IMR-90 (cell line): ENCODE measurements at regions not wholly inside any gene's neighbourhood (a gene's known extent, or its start where the extent isn't known, plus 50 kb on each side); places are given as distances from the start of the nearest gene placed in this dataset.

Experiments used
- BHLHE40 ChIP-seq: fragments of 150-350 bp; IDR thresholded peaks from 2 replicates; pipeline ENCODE4 v1.6.1; 2016; ENCODE audit warnings: mild to moderate bottlenecking, low read depth, low read length
- CEBPB ChIP-seq: IDR thresholded peaks from 2 replicates; pipeline ENCODE4 v1.6.1; 2012; ENCODE audit warnings: low read depth, low read length, improper control_type of control experiment
- CTCF ChIP-seq: conservative IDR thresholded peaks from 2 replicates; pipeline ENCODE4 v1.5.1; 2012; ENCODE audit warnings: mild to moderate bottlenecking, low read depth, low read length, improper control_type of control experiment
- FOS ChIP-seq: fragments of 150-350 bp; IDR thresholded peaks from 2 replicates; pipeline ENCODE4 v1.6.1; 2016; ENCODE audit warnings: low read depth, low read length
- MAZ ChIP-seq: IDR thresholded peaks from 2 replicates; pipeline ENCODE4 v1.6.1; 2012; ENCODE audit warnings: low read depth, mild to moderate bottlenecking, low read length, improper control_type of control experiment, moderate library complexity, borderline replicate concordance
- MXI1 ChIP-seq: IDR thresholded peaks from 2 replicates; pipeline ENCODE4 v1.6.1; 2012; ENCODE audit warnings: low read depth, mild to moderate bottlenecking, low read length, moderate library complexity, borderline replicate concordance
- NFE2L2 ChIP-seq: fragments of 150-350 bp; IDR thresholded peaks from 2 replicates; pipeline ENCODE4 v1.6.1; 2016; ENCODE audit warnings: low read depth, mild to moderate bottlenecking, low read length
- POLR2A ChIP-seq: IDR thresholded peaks from 2 replicates; pipeline ENCODE4 v1.6.1; 2012; ENCODE audit warnings: mild to moderate bottlenecking, low read depth, low read length
- RAD21 ChIP-seq: IDR thresholded peaks from 2 replicates; pipeline ENCODE4 v1.6.1; 2012; ENCODE audit warnings: low read length, improper control_type of control experiment
- SMC3 ChIP-seq: fragments of 150-350 bp; IDR thresholded peaks from 2 replicates; pipeline ENCODE4 v1.6.1; 2016; ENCODE audit warnings: low read depth, mild to moderate bottlenecking, antibody characterized with exemption, low read length, moderate library complexity
- USF2 ChIP-seq: fragments of 150-350 bp; IDR thresholded peaks from 2 replicates; pipeline ENCODE4 v1.6.1; 2017; ENCODE audit warnings: mild to moderate bottlenecking, antibody characterized with exemption, low read length, low read depth

- TF ChIP-seq CTCF = no peak
- no peak for TF ChIP-seq MAZ
- TF ChIP-seq POLR2A = no peak
- no peak for TF ChIP-seq RAD21
- TF ChIP-seq SMC3 = no peak
- TF ChIP-seq CEBPB = no peak
- no peak for TF ChIP-seq USF2
- no peak for TF ChIP-seq FOS
- no peak for TF ChIP-seq MXI1
- TF ChIP-seq BHLHE40 = no peak
- TF ChIP-seq NFE2L2 = no peak
Measured at GRCh38 chrX:8405631-8406030, 59.0 kb upstream of the VCX3B start.
